H1 (cell line): ENCODE measurements at regions not wholly inside any gene's neighbourhood (a gene's known extent, or its start where the extent isn't known, plus 50 kb on each side); places are given as distances from the start of the nearest gene placed in this dataset.

Experiments used
- CTCF ChIA-PET: fragments of 300-600 bp; sonication (Branson Sonifier 250); formaldehyde crosslinking; loops from one replicate; lab custom pipeline; 2021; ENCODE audit not compliant: partially characterized antibody; lab: Charles Lee
- POLR2A ChIA-PET: fragments of 300-600 bp; sonication (Branson Sonifier 250); formaldehyde crosslinking; loops from one replicate; lab custom pipeline; 2021; ENCODE audit warnings: inconsistent platforms; ENCODE audit not compliant: partially characterized antibody; lab: Charles Lee
- DNase-seq, 2 experiments: peaks; one replicate each; pipeline versions ENCODE4 v3.0.0 to v3.0.0-alpha.2; 2010 to 2022; ENCODE audit warnings: low spot score in 2 of 2, low read depth in 1 of 2, mixed read lengths in 1 of 2
- FAIRE-seq: peaks from 2 replicates; lab custom pipeline; 2011; peaks lifted over from hg19 to GRCh38; lab: Jason Lieb, UNC
- H2AFZ ChIP-seq: 2 replicates; pipeline ENCODE4 v1.8.1; 2012; ENCODE audit warnings: low read length, inconsistent platforms
- H2AK5ac ChIP-seq: 2 replicates; pipeline ENCODE4 v1.6.1; 2013; ENCODE audit warnings: low read depth, low read length
- H2BK120ac ChIP-seq: replicated peaks from 2 replicates; pipeline ENCODE3; 2013; ENCODE audit warnings: low read depth, low read length, inconsistent platforms
- H2BK12ac ChIP-seq: 2 replicates; pipeline ENCODE4 v1.6.1; 2013; ENCODE audit warnings: low read depth, low read length
- H2BK15ac ChIP-seq: 2 replicates; pipeline ENCODE4 v1.6.1; 2013; ENCODE audit warnings: low read length
- H2BK20ac ChIP-seq: 2 replicates; pipeline ENCODE4 v1.6.1; 2013; ENCODE audit warnings: low read length
- H2BK5ac ChIP-seq: 2 replicates; pipeline ENCODE4 v1.6.1; 2013; ENCODE audit warnings: low read depth, low read length
- H3K14ac ChIP-seq: 2 replicates; pipeline ENCODE4 v1.6.1; 2013; ENCODE audit warnings: inconsistent platforms; ENCODE audit not compliant: insufficient read length
- H3K18ac ChIP-seq: 2 replicates; pipeline ENCODE4 v1.6.1; 2013; ENCODE audit warnings: low read length; ENCODE audit errors: extremely low read depth
- H3K23ac ChIP-seq: 2 replicates; pipeline ENCODE4 v1.6.1; 2013; ENCODE audit warnings: inconsistent platforms; ENCODE audit not compliant: insufficient read length
- H3K23me2 ChIP-seq: 2 replicates; pipeline ENCODE4 v1.6.1; 2013; ENCODE audit warnings: low read depth, low read length
- H3K27ac ChIP-seq: 2 replicates; pipeline ENCODE4 v1.6.1; 2011; ENCODE audit warnings: low read depth, low read length, inconsistent platforms
- H3K27me3 ChIP-seq, 4 experiments: replicated peaks in 1 of 4; 1 replicate in 1 of 4; 2 replicates in 3 of 4; pipeline versions ENCODE4 v1.6.1 to v1.8.1; 2011 to 2013; ENCODE audit warnings: low read length in 3 of 4, mild to moderate bottlenecking in 3 of 4, inconsistent platforms in 2 of 4, mixed read lengths in 2 of 4, moderate library complexity in 1 of 4; ENCODE audit not compliant: control insufficient read depth in 3 of 4, insufficient read depth in 3 of 4; ENCODE audit errors: extremely low read depth in 1 of 4
- H3K36me3 ChIP-seq, 4 experiments: 2 replicates each; pipeline versions ENCODE4 v1.6.1 to v1.8.1; 2011 to 2013; ENCODE audit warnings: mild to moderate bottlenecking in 4 of 4, low read length in 3 of 4, moderate library complexity in 2 of 4, control low read depth in 1 of 4, inconsistent platforms in 1 of 4; ENCODE audit not compliant: insufficient read depth in 4 of 4, control insufficient read depth in 2 of 4
- H3K4ac ChIP-seq: replicated peaks from 2 replicates; pipeline ENCODE3; 2013; ENCODE audit warnings: low read length, low read depth, mixed read lengths, inconsistent platforms; ENCODE audit not compliant: insufficient read length
- H3K4me1 ChIP-seq, 4 experiments: replicated peaks in 1 of 4; 1 replicate in 1 of 4; 2 replicates in 3 of 4; pipeline versions ENCODE4 v1.6.1 to v1.8.1; 2011 to 2013; ENCODE audit warnings: low read length in 3 of 4, inconsistent platforms in 2 of 4, mixed read lengths in 1 of 4; ENCODE audit not compliant: insufficient read depth in 4 of 4, control insufficient read depth in 3 of 4
- H3K4me2 ChIP-seq, 2 experiments: 2 replicates each; pipeline versions ENCODE4 v1.6.1 to v1.8.1; 2011 to 2013; ENCODE audit warnings: low read depth in 2 of 2, low read length in 2 of 2, control low read depth in 1 of 2, inconsistent platforms in 1 of 2, mild to moderate bottlenecking in 1 of 2; ENCODE audit not compliant: insufficient read depth in 1 of 2
- H3K4me3 ChIP-seq, 4 experiments: fragments of 200-600, 300-600 bp in 1 of 4; sonication (generic), shearing (Covaris generic), sonication (Bioruptor Twin) in 1 of 4; 2 replicates each; pipeline versions ENCODE4 v1.5.1 to v1.8.1; 2011 to 2016; ENCODE audit warnings: low read length in 4 of 4, low read depth in 3 of 4, control low read depth in 2 of 4, inconsistent platforms in 2 of 4, mild to moderate bottlenecking in 2 of 4, mixed read lengths in 1 of 4, moderate library complexity in 1 of 4; ENCODE audit not compliant: insufficient read depth in 2 of 4; ENCODE audit errors: extremely low read depth in 1 of 4
- H3K56ac ChIP-seq: replicated peaks from 2 replicates; pipeline ENCODE3; 2013; ENCODE audit warnings: low read depth, mild to moderate bottlenecking, mixed read lengths, low read length, inconsistent platforms; ENCODE audit not compliant: insufficient read length
- H3K79me1 ChIP-seq: 2 replicates; pipeline ENCODE4 v1.6.1; 2013; ENCODE audit warnings: low read depth, low read length, control low read depth
- H3K79me2 ChIP-seq, 2 experiments: 2 replicates each; pipeline versions ENCODE4 v1.6.1 to v1.8.1; 2012 to 2013; ENCODE audit warnings: low read length in 2 of 2, mild to moderate bottlenecking in 2 of 2, inconsistent platforms in 1 of 2; ENCODE audit not compliant: insufficient read depth in 2 of 2, control insufficient read depth in 1 of 2
- H3K9ac ChIP-seq, 4 experiments: replicated peaks in 1 of 4; 1 replicate in 1 of 4; 2 replicates in 3 of 4; pipeline versions ENCODE4 v1.6.1 to v1.8.1; 2011 to 2013; ENCODE audit warnings: low read depth in 3 of 4, low read length in 3 of 4, control low read depth in 2 of 4, mild to moderate bottlenecking in 2 of 4, moderate library complexity in 2 of 4, inconsistent platforms in 1 of 4; ENCODE audit errors: extremely low read depth in 1 of 4
- H3K9me3 ChIP-seq, 2 experiments: 2 replicates each; pipeline versions ENCODE4 v1.6.1 to v1.8.1; 2012 to 2013; ENCODE audit warnings: mild to moderate bottlenecking in 2 of 2, moderate library complexity in 2 of 2, control low read depth in 1 of 2, inconsistent platforms in 1 of 2, low read depth in 1 of 2, low read length in 1 of 2, mixed read lengths in 1 of 2; ENCODE audit not compliant: insufficient read depth in 2 of 2
- H4K20me1 ChIP-seq, 2 experiments: replicated peaks in 1 of 2; 2 replicates each; pipeline versions ENCODE3 to v1.8.1; 2011 to 2013; ENCODE audit warnings: inconsistent platforms in 2 of 2, low read length in 2 of 2, mild to moderate bottlenecking in 1 of 2; ENCODE audit not compliant: insufficient read depth in 2 of 2, control insufficient read depth in 1 of 2
- H4K5ac ChIP-seq: 2 replicates; pipeline ENCODE4 v1.6.1; 2013; ENCODE audit warnings: low read length, low read depth, mixed read lengths, inconsistent platforms; ENCODE audit not compliant: insufficient read length
- H4K8ac ChIP-seq: 2 replicates; pipeline ENCODE4 v1.8.0; 2013; ENCODE audit warnings: mild to moderate bottlenecking, moderate library complexity, low read length, inconsistent platforms; ENCODE audit not compliant: insufficient read depth; ENCODE audit errors: extremely low read depth
- H4K91ac ChIP-seq: replicated peaks from 2 replicates; pipeline ENCODE3; 2013; ENCODE audit warnings: low read length, mixed read lengths, inconsistent platforms; ENCODE audit not compliant: insufficient read length
- TAF1 ChIP-seq: IDR thresholded peaks from 2 replicates; pipeline ENCODE4 v1.6.1; 2011; ENCODE audit warnings: mild to moderate bottlenecking, low read depth, low read length
- WGBS, 2 experiments: shearing (Covaris generic) in 1 of 2; methylation state at CpG; one replicate each; pipeline versions ENCODE4 v1.1.6 to v1.1.7; 2013 to 2015; ENCODE audit warnings: low lambda C conversion rate in 2 of 2, mixed read lengths in 2 of 2, inconsistent platforms in 1 of 2, low coverage in 1 of 2, missing lambda C conversion rate in 1 of 2; ENCODE audit not compliant: insufficient replicate concordance in 2 of 2, insufficient coverage in 1 of 2, insufficient read length in 1 of 2; ENCODE audit errors: extremely low coverage in 1 of 2, missing lambda C conversion rate in 1 of 2; 5-methylcytosine and 5-hydroxymethylcytosine counted together

DNA sequence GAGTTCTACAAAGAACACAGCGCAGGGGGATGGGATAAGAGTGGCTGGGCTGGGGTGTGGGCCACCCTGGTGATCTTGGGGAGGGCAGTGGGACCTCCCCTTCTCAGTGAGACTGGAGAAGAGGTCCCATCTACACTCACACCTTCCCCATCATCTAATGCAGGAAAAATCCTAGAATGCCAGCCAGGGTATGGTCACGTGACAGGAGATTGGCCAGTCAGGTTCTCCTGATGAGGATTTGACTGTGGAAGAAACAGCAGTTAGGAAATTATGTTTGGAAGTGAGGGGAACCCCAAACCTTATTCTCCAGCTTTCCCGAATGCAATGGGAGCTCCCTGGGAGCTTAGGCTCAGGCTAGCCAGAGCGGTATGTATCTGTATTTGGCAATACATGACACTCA, 158.8 kb upstream of the GRB10 start:
- Histone ChIP-seq H3K23ac (no peak overlapping the region), H2AK5ac (no peak overlapping the region), H4K8ac (no peak overlapping the region), H4K5ac (no peak overlapping the region), H2BK15ac (no peak overlapping the region), H3K27me3 (no peaks in the 10 kb centered on the region), H3K79me2 (no peaks in the 10 kb centered on the region), H2AFZ (no peak overlapping the region), H4K91ac (no peak overlapping the region), H3K4me3 (no peak overlapping the region), H3K36me3 (no peaks in the 10 kb centered on the region), H2BK5ac (no peak overlapping the region), H2BK120ac (no peak overlapping the region), H3K9ac (no peak overlapping the region), H3K79me1 (no peaks in the 10 kb centered on the region; the same call in 1 of the 2 replicates), H3K18ac (no peak overlapping the region), H3K4me1 (no peaks in the 10 kb centered on the region), H3K56ac (no peak overlapping the region), H2BK20ac (no peak overlapping the region), H3K27ac (no peak overlapping the region), H3K23me2 (no peaks in the 10 kb centered on the region), H3K4me2 (no peak overlapping the region), H3K9me3 (peaks cover under 1 to 3% of the 10 kb centered on the region in 2 experiments; a peak in 2 of 4 replicates), H3K4ac (no peak overlapping the region), H3K14ac (no peak overlapping the region), H4K20me1 (no peaks in the 10 kb centered on the region), H2BK12ac (no peak overlapping the region)
- TF ChIP-seq TAF1 = no peak
- ChIA-PET POLR2A (no interaction called here), CTCF (interaction anchor here (1.0 to 1.7 kb wide), 3 partner anchors 13 to 199 kb away, joined by 3 to 4 read pairs (median 4); no protein-coding TSS in a partner anchor)
- 93% methylated on average over 4 of the region's 4 CpGs; no CpG with 5 or more reads in 1 of the 2 experiments for WGBS, 2 experiments
- DNase-seq (no peak), FAIRE-seq (no peak)
